Lower leg skin (tissue), 4 donors: ENCODE measurements at regions not wholly inside any gene's neighbourhood (a gene's known extent, or its start where the extent isn't known, plus 50 kb on each side); places are given as distances from the start of the nearest gene placed in this dataset.
"Not testable (repeated sequence)": the region's sequence is repeated elsewhere in the genome, so short reads cannot be mapped to it uniquely, and the experiment has no call there.

Experiments used
- DNase-seq, 2 donors: peaks; one replicate each; pipeline ENCODE4 v3.0.0-alpha.2; 2019; ENCODE audit warnings: low spot score in 2 of 2
- H3K4me3 ChIP-seq: fragments of 200-600 bp; sonication (generic); 2 replicates; pipeline ENCODE4 v1.5.1; 2017; ENCODE audit warnings: mild to moderate bottlenecking, low read depth; ENCODE audit not compliant: poor library complexity, severe bottlenecking
- POLR2A ChIP-seq, 2 donors: fragments of 450-650 bp; IDR thresholded peaks; one replicate each; pipeline ENCODE4 v1.6.1; 2016 to 2017; ENCODE audit warnings: antibody characterized with exemption in 2 of 2, mild to moderate bottlenecking in 1 of 2, moderate library complexity in 1 of 2
- WGBS, 2 donors: methylation state at CpG; one replicate each; pipeline ENCODE4 v1.1.5; 2018; 5-methylcytosine and 5-hydroxymethylcytosine counted together
- intact Hi-C: fragments of 100-400 bp; cut with DNase I; formaldehyde crosslinking; loops from one replicate; pipeline ENCODE4 v1.15.0; 2023; ENCODE audit warnings: low total_unique reads
- TF ChIP-seq, protein P1 (sequence below), 3 donors: fragments of 450-650 bp; IDR thresholded peaks; one replicate each; pipeline ENCODE4 v1.5.1; 2016; ENCODE audit warnings: antibody characterized with exemption in 3 of 3, mild to moderate bottlenecking in 3 of 3, moderate library complexity in 2 of 3

DNA sequence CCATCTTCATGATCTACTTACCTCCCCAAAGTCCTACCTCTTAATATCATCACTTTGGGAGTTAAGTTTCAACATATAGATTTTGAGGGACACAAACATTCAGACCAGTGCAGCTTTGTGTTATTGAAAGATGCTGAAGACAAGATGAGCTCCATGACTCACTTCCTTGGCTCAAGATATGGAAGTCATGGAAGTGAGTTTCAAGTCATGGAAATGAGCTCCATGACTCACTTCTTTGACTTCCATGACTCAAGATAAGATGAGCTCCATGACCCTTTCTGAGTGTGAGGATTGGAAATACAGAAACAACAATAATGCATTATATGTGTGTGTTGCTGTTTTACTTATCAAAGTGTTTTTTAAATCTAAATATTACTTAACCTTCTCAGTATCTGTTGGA, 170.2 kb upstream of the TPRG1 start:
- TF ChIP-seq POLR2A (IDR thresholded peaks at IDR 0.05), result no peak
- TF ChIP-seq, protein P1, sequence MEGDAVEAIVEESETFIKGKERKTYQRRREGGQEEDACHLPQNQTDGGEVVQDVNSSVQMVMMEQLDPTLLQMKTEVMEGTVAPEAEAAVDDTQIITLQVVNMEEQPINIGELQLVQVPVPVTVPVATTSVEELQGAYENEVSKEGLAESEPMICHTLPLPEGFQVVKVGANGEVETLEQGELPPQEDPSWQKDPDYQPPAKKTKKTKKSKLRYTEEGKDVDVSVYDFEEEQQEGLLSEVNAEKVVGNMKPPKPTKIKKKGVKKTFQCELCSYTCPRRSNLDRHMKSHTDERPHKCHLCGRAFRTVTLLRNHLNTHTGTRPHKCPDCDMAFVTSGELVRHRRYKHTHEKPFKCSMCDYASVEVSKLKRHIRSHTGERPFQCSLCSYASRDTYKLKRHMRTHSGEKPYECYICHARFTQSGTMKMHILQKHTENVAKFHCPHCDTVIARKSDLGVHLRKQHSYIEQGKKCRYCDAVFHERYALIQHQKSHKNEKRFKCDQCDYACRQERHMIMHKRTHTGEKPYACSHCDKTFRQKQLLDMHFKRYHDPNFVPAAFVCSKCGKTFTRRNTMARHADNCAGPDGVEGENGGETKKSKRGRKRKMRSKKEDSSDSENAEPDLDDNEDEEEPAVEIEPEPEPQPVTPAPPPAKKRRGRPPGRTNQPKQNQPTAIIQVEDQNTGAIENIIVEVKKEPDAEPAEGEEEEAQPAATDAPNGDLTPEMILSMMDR (IDR thresholded peaks at IDR 0.05), result no peak
- no peak for DNase-seq
- intact Hi-C loops, result no loop called here
- H3K4me3 ChIP-seq, result no peak overlapping the region

DNA sequence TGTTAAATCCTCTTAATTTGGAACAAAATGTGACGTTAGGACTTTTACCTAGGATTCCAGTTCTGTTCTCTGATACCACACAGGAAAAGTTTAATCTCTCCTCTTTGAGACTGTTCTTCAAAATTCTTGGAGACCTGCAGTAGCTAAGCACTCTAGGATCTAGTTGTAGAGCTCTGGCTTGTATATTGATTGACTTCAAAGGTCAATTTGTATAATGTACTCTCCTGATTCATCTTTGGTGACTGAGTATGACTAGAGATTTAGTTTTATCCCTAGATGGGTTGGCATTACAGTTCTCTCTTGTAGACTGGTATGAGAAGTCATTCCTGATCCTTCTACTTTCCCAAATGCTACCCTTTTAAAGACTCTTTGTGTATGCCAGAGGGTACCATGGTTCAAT, 168.4 kb upstream of the TPRG1 start:
- H3K4me3 ChIP-seq, result no peak overlapping the region
- no peak for TF ChIP-seq POLR2A (IDR thresholded peaks at IDR 0.05)
- TF ChIP-seq, protein P1 (IDR thresholded peaks at IDR 0.05), result no peak
- no peak for DNase-seq
- intact Hi-C loops, result no loop called here
- 95 to 97% methylated on average over 1 of the region's 1 CpG for WGBS, 2 donors

DNA sequence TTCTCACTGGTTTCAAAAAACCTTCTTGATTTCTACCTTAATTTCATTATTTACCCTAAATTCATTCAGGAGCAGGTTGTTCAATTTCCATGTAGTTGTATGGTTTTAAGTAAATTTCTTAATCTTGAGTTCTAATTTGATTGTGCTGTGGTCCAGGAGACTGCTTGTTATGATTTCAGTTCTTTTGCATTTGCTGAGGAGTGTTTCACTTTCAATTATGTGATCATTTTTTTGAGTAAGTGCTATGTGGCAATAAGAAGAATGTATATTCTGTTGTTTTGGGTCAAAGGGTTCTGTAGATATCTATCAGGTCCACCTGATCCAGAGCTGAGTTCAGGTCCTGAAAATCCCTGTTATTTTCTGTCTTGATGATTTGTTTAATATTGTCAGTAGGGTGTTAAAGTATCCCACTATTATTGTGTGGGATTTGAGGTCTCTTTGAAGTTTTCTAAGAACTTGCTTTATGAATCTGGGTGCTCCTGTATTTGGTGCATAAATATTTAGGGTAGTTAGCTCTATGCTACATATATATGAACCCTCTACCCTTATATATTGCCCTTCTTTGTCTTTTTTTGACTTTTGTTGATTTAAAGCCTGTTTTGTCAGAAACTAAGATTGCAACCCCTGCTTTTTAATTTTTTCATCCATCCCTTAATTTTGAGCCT, 158.4 kb upstream of the TPRG1 start:
- DNase-seq, result no peak
- TF ChIP-seq, protein P1 (IDR thresholded peaks at IDR 0.05), result no peak
- TF ChIP-seq POLR2A (IDR thresholded peaks at IDR 0.05), result no peak
- intact Hi-C loops, result no loop called here
- no peak overlapping the region for H3K4me3 ChIP-seq

DNA sequence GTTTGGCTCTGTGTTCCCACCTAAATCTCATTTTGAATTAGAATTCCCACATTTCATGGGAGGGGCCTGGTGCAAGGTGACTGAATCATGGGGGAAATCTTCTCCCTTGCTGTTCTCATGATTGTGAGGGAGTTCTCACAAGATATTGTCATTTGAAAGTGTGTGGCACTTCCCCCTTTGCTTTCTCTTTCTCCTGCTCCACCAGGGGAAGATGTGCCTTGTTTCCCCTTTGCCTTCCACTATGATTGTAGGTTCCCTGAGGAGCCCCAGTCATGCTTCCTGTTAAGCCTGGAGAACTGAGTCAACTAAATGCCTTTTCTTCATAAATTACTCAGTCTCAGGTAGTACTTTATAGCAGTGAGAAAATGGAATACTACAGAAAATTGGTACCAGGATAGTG, 157.2 kb upstream of the TPRG1 start:
- DNase-seq, result no peak
- TF ChIP-seq POLR2A (IDR thresholded peaks at IDR 0.05), result no peak
- TF ChIP-seq, protein P1 (IDR thresholded peaks at IDR 0.05), result no peak
- no peak overlapping the region for H3K4me3 ChIP-seq
- intact Hi-C loops, result no loop called here

DNA sequence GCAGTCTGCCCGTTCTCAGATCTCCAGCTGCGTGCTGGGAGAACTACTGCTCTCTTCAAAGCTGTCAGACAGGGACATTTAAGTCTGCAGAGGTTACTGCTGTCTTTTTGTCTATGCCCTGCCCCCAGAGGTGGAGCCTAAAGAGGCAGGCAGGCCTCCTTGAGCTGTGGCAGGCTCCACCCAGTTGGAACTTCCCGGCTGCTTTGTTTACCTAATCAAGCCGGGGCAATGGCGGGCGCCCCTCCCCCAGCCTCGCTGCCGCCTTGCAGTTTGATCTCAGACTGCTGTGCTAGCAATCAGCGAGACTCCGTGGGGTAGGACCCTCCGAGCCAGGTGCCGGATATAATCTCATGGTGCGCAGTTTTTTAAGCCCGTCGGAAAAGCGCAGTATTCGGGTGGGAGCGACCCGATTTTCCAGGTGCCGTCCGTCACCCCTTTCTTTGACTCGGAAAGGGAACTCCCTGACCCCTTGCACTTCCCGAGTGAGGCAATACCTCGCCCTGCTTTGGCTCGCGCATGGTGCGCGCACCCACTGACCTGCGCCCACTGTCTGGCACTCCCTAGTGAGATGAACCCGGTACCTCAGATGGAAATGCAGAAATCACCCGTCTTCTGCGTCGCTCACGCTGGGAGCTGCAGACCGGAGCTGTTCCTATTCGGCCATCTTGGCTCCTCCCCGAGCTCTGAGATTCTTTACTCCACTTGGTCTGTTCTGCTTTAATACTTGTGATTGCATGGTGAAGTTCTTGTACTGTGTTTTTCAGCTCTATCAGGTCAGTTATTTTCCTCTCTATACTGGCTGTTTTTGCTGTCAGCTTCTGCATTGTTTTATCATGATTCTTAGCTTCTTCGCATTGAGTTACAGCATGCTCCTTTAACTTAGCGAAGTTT, 148.9 kb upstream of the TPRG1 start:
- H3K4me3 ChIP-seq, intact Hi-C loops, DNase-seq: not testable (repeated sequence)
- 83 to 85% methylated on average over 35 to 36 of the region's 39 CpGs for WGBS, 2 donors

DNA sequence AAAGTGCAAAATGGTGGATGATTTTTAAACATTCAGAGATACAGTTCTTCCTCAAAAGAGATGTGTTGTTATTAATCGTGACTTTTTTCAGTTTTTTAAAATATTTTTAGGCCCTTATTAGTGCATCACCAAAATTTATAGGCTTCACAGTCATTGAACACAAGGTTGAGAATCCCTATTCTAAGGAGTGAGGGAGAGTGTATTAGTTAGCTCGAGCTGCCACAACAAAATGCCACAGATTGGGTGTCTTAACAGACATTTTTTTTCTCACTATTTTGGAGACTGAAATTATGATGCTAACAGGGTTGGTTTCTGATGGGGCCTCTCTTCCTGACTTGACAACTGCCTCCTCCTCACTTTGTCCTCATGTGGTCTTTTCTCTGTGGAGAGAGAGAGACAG, 145.9 kb upstream of the TPRG1 start:
- TF ChIP-seq, protein P1 (IDR thresholded peaks at IDR 0.05), result no peak
- TF ChIP-seq POLR2A (IDR thresholded peaks at IDR 0.05), result no peak
- DNase-seq, result no peak
- intact Hi-C loops, result no loop called here
- WGBS, 2 donors, result 86 to 95% methylated on average over 2 of the region's 2 CpGs
- H3K4me3 ChIP-seq, result no peak overlapping the region
